ENCODE measurements at regions not wholly inside any gene's neighbourhood (a gene's known extent, or its start where the extent isn't known, plus 50 kb on each side); places are given as distances from the start of the nearest gene placed in this dataset.

- TF ChIP-seq JUN (IDR thresholded peaks at IDR 0.05), result no peak
- TF ChIP-seq, protein P1, sequence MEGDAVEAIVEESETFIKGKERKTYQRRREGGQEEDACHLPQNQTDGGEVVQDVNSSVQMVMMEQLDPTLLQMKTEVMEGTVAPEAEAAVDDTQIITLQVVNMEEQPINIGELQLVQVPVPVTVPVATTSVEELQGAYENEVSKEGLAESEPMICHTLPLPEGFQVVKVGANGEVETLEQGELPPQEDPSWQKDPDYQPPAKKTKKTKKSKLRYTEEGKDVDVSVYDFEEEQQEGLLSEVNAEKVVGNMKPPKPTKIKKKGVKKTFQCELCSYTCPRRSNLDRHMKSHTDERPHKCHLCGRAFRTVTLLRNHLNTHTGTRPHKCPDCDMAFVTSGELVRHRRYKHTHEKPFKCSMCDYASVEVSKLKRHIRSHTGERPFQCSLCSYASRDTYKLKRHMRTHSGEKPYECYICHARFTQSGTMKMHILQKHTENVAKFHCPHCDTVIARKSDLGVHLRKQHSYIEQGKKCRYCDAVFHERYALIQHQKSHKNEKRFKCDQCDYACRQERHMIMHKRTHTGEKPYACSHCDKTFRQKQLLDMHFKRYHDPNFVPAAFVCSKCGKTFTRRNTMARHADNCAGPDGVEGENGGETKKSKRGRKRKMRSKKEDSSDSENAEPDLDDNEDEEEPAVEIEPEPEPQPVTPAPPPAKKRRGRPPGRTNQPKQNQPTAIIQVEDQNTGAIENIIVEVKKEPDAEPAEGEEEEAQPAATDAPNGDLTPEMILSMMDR (IDR thresholded peaks at IDR 0.05), result no peak
- no peak for TF ChIP-seq POLR2A (IDR thresholded peaks at IDR 0.05; ENCODE audit: low read length)
- no peak for TF ChIP-seq RAD21 (conservative IDR thresholded peaks at IDR 0.05 in 1 of 2, IDR thresholded peaks at IDR 0.05 in 1 of 2)
- no peak for TF ChIP-seq SMC3 (IDR thresholded peaks at IDR 0.05)
- TF ChIP-seq, protein P2, sequence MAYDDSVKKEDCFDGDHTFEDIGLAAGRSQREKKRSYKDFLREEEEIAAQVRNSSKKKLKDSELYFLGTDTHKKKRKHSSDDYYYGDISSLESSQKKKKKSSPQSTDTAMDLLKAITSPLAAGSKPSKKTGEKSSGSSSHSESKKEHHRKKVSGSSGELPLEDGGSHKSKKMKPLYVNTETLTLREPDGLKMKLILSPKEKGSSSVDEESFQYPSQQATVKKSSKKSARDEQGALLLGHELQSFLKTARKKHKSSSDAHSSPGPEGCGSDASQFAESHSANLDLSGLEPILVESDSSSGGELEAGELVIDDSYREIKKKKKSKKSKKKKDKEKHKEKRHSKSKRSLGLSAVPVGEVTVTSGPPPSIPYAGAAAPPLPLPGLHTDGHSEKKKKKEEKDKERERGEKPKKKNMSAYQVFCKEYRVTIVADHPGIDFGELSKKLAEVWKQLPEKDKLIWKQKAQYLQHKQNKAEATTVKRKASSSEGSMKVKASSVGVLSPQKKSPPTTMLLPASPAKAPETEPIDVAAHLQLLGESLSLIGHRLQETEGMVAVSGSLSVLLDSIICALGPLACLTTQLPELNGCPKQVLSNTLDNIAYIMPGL (CRISPR knock-in tag; IDR thresholded peaks at IDR 0.05; ENCODE audit: borderline replicate concordance), result no peak
- no peak for TF ChIP-seq PHF8 (IDR thresholded peaks at IDR 0.05; ENCODE audit: borderline replicate concordance, low read depth)
- no peak for TF ChIP-seq EP300 (IDR thresholded peaks at IDR 0.05)
- TF ChIP-seq FOSL2 (IDR thresholded peaks at IDR 0.05), result no peak
- no peak for TF ChIP-seq FOSL2 (CRISPR knock-in tag; IDR thresholded peaks at IDR 0.05)
- no peak for TF ChIP-seq ESRRA (IDR thresholded peaks at IDR 0.05; ENCODE audit: borderline replicate concordance, low read length)
- TF ChIP-seq ZFP36 (IDR thresholded peaks at IDR 0.05; ENCODE audit: borderline replicate concordance, partially characterized antibody), result no peak
- no peak for TF ChIP-seq BHLHE40 (IDR thresholded peaks at IDR 0.05; ENCODE audit: low read depth, low read length)
These were observed 1641.7 kb downstream of the OTOL1 start for GRCh38 chr3:163138258-163138657.

Data from A549 (cell line).